ENCODE measurements at regions not wholly inside any gene's neighbourhood (a gene's known extent, or its start where the extent isn't known, plus 50 kb on each side); places are given as distances from the start of the nearest gene placed in this dataset.
"Not testable (repeated sequence)": the region's sequence is repeated elsewhere in the genome, so short reads cannot be mapped to it uniquely, and the experiment has no call there.

- H3K9me3 ChIP-seq (ENCODE audit: control insufficient read depth, low read length); H3K36me3 ChIP-seq (ENCODE audit: control insufficient read depth, insufficient read depth, low read length, severe bottlenecking); H3K4me3 ChIP-seq (ENCODE audit: low read length); H3K9ac ChIP-seq (ENCODE audit: low read length); DNase-seq (ENCODE audit: low read depth); H3K4me1 ChIP-seq (ENCODE audit: control insufficient read depth, insufficient read depth, low read length); H3K27me3 ChIP-seq (replicated peaks; ENCODE audit: control insufficient read depth, insufficient read depth, low read length): not testable (repeated sequence)
Observed at GRCh38 chr17:62239569-62239968, 140.8 kb upstream of the EFCAB3 start.

DNA sequence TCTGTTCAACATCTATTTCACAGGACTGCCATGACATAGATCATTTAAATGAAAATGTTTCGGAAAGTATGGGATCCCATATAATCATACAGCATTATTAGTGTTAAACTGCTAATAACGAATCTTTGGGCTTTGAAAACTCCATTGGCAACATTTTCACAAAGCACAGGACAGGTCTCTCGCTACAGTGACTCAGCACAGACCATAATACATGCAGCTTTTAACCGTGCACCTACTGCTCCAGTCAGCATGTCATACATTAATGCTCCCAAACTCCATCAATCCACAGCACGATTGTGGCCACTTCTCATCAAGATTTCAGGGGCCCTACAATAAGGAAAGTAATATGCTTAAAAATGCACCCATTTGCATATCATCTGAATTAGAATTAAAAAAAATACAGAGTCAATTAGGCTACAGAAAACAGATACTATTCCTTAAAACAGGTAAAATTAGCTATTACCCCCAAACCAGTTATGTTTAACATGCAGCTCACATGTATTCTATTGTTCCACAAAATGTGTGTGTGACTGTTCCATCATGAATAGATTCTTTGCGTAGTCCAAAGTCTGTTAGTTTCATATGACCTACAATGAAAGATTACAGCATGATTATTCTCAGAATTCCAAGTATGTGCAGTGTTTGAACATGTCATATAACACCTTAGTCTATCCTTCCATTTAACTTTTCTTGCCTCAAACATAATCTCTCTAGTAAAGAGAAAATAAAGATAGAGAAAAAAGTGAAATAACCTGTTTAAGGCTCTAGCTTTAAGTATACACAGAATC, 141.6 kb upstream of the EFCAB3 start:
- H3K9ac ChIP-seq (ENCODE audit: low read length); H3K4me3 ChIP-seq (ENCODE audit: low read length); H3K4me1 ChIP-seq (ENCODE audit: control insufficient read depth, insufficient read depth, low read length); H3K36me3 ChIP-seq (ENCODE audit: control insufficient read depth, insufficient read depth, low read length, severe bottlenecking); H3K27me3 ChIP-seq (replicated peaks; ENCODE audit: control insufficient read depth, insufficient read depth, low read length); H3K9me3 ChIP-seq (ENCODE audit: control insufficient read depth, low read length); DNase-seq (ENCODE audit: low read depth): not testable (repeated sequence)

- H3K4me1 ChIP-seq (ENCODE audit: control insufficient read depth, insufficient read depth, low read length); DNase-seq (ENCODE audit: low read depth); H3K9ac ChIP-seq (ENCODE audit: low read length); H3K27me3 ChIP-seq (replicated peaks; ENCODE audit: control insufficient read depth, insufficient read depth, low read length); H3K9me3 ChIP-seq (ENCODE audit: control insufficient read depth, low read length); H3K4me3 ChIP-seq (ENCODE audit: low read length); H3K36me3 ChIP-seq (ENCODE audit: control insufficient read depth, insufficient read depth, low read length, severe bottlenecking): not testable (repeated sequence)
Observed at GRCh38 chr17:62233822-62234481, 146.4 kb upstream of the EFCAB3 start.

DNA sequence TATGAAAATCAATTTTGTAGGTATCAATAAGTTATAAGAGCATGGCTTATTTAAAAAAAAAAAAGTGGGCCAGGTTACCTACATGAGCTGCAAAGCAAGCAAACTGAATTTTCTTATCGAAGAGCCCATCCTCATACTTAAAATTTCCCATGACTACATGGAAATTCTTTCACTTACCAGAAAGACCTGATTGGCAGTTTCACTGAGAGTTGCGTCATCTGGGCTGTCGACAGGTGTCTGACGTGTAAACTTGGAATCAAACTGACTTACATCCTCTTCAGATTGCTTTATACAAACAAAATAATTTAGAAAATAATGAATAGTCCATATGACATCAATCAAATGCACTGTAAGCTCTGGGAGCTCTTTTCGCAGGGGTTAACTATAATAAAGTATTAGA, 149.1 kb upstream of the EFCAB3 start:
- H3K36me3 ChIP-seq (ENCODE audit: control insufficient read depth, insufficient read depth, low read length, severe bottlenecking); DNase-seq (ENCODE audit: low read depth); H3K4me3 ChIP-seq (ENCODE audit: low read length); H3K27me3 ChIP-seq (replicated peaks; ENCODE audit: control insufficient read depth, insufficient read depth, low read length); H3K9me3 ChIP-seq (ENCODE audit: control insufficient read depth, low read length); H3K9ac ChIP-seq (ENCODE audit: low read length); H3K4me1 ChIP-seq (ENCODE audit: control insufficient read depth, insufficient read depth, low read length): not testable (repeated sequence)

- H3K36me3 ChIP-seq (ENCODE audit: control insufficient read depth, insufficient read depth, low read length, severe bottlenecking); H3K4me1 ChIP-seq (ENCODE audit: control insufficient read depth, insufficient read depth, low read length); H3K9me3 ChIP-seq (ENCODE audit: control insufficient read depth, low read length); DNase-seq (ENCODE audit: low read depth); H3K27me3 ChIP-seq (replicated peaks; ENCODE audit: control insufficient read depth, insufficient read depth, low read length); H3K4me3 ChIP-seq (ENCODE audit: low read length); H3K9ac ChIP-seq (ENCODE audit: low read length): not testable (repeated sequence)
Observed at GRCh38 chr17:62226610-62227240, 153.6 kb upstream of the EFCAB3 start.

DNA sequence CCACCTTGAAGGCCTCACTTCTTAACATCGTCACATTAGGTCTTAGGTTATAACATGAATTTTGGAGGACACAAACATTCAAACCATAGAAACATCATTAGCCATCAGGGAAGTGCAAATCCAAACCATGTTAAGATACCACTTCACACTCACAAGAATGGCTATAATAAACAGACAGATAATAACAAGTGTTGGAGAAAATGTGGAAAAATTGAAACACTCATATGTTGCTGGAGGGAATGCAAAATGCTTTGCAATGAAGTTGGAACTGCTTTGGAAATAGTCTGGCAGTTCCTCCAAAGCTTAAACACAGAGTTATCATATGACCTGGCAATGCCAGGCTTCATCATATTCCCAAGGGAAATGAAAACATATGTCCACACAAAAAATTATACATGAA, 156.8 kb upstream of the EFCAB3 start:
- not testable (repeated sequence) for DNase-seq (ENCODE audit: low read depth); H3K4me1 ChIP-seq (ENCODE audit: control insufficient read depth, insufficient read depth, low read length); H3K4me3 ChIP-seq (ENCODE audit: low read length); H3K36me3 ChIP-seq (ENCODE audit: control insufficient read depth, insufficient read depth, low read length, severe bottlenecking); H3K27me3 ChIP-seq (replicated peaks; ENCODE audit: control insufficient read depth, insufficient read depth, low read length); H3K9ac ChIP-seq (ENCODE audit: low read length); H3K9me3 ChIP-seq (ENCODE audit: control insufficient read depth, low read length)

DNA sequence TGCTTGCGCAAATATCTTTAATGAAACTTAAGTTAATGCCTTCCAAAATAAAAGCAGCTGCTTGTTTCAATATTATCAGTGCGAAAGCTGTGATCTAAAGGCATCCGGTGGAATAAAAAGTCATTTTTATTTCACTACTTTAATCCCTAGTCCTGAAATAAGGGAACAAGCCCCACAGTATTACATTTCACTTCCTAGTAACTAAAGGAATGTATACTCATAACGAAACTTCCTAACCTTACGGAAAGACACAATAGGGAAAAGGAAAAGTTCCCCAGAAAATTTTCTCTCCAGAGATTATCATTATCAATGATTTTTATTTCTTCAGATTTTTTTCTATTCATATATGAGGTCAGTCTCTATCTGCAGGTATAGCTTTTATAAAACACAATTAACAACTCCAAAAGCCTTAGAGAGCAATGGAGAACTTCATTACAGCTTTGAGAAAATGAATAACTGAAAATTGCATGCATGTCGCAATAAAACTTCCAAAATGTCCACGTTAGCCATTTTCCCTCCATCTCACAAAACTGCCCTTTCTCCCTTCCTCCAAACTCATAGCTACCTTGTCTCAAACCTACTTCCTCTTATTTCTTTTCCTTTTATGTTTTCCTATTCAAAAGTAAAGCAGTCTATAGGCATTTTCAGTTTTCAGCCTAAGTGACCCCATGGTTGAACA, 154.3 kb upstream of the MED13 start:
- no peaks in the 10 kb centered on the region for H3K27me3 ChIP-seq (replicated peaks; ENCODE audit: control insufficient read depth, insufficient read depth, low read length)
- no peaks in the 10 kb centered on the region for H3K36me3 ChIP-seq (ENCODE audit: control insufficient read depth, insufficient read depth, low read length, severe bottlenecking)
- H3K4me1 ChIP-seq (ENCODE audit: control insufficient read depth, insufficient read depth, low read length): no peaks in the 10 kb centered on the region
- H3K9me3 ChIP-seq (ENCODE audit: control insufficient read depth, low read length): no peaks in the 10 kb centered on the region
- no peak for DNase-seq (ENCODE audit: low read depth)
- H3K4me3 ChIP-seq (ENCODE audit: low read length): no peak overlapping the region
- H3K9ac ChIP-seq (ENCODE audit: low read length): no peak overlapping the region

DNA sequence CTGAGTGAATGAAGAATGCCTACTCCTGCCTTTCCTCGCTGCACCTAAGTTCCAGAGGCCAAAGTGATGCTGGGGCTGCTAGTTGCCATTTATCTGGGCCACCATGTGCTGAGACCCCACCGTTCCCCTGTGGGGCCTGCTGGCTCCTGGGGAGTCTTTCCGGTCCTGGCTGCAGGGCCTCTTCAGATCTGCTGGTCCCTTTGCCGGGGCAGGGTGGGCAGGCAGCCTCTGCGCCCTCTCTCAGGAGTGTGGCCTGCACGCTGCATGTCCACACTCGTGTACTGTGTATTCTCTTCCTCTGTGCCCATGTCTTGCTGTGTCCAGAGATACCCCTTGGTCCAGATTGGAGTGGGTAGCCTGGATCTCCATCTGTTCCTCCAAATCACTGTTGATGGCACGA, 151.8 kb upstream of the MED13 start:
- DNase-seq (ENCODE audit: low read depth): no peak
- Histone ChIP-seq H3K9me3 (ENCODE audit: control insufficient read depth, low read length) (no peaks in the 10 kb centered on the region), H3K9ac (ENCODE audit: low read length) (no peak overlapping the region), H3K4me1 (ENCODE audit: control insufficient read depth, insufficient read depth, low read length) (no peaks in the 10 kb centered on the region), H3K27me3 (replicated peaks; ENCODE audit: control insufficient read depth, insufficient read depth, low read length) (no peaks in the 10 kb centered on the region), H3K36me3 (ENCODE audit: control insufficient read depth, insufficient read depth, low read length, severe bottlenecking) (no peaks in the 10 kb centered on the region), H3K4me3 (ENCODE audit: low read length) (no peak overlapping the region)

DNA sequence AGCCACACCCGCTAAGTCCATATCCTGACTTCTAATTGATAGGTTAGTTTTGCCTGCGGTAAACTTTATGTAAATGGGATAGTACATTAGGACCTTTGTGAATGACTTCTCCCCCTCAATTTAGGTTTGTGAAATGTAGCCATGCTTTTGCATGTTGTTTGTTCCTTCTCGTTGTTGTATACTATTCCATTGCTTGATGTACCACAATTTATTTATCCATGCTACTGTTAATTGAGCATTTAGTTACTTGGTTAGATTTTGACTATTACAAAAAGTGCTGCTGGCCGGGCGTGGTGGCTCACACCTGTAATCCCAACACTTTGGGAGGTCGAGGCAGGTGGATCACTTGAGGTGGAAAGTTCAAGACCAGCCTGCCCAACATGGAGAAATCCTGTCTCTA, 150.8 kb upstream of the MED13 start:
- not testable (repeated sequence) for DNase-seq (ENCODE audit: low read depth); H3K4me1 ChIP-seq (ENCODE audit: control insufficient read depth, insufficient read depth, low read length); H3K36me3 ChIP-seq (ENCODE audit: control insufficient read depth, insufficient read depth, low read length, severe bottlenecking); H3K4me3 ChIP-seq (ENCODE audit: low read length); H3K9me3 ChIP-seq (ENCODE audit: control insufficient read depth, low read length); H3K9ac ChIP-seq (ENCODE audit: low read length); H3K27me3 ChIP-seq (replicated peaks; ENCODE audit: control insufficient read depth, insufficient read depth, low read length)

- H3K9ac ChIP-seq (ENCODE audit: low read length): no peak overlapping the region
- DNase-seq (ENCODE audit: low read depth): no peak
- H3K4me1 ChIP-seq (ENCODE audit: control insufficient read depth, insufficient read depth, low read length): peaks cover 4% of the 10 kb centered on the region
- H3K9me3 ChIP-seq (ENCODE audit: control insufficient read depth, low read length): peaks cover 3% of the 10 kb centered on the region
- H3K36me3 ChIP-seq (ENCODE audit: control insufficient read depth, insufficient read depth, low read length, severe bottlenecking): no peaks in the 10 kb centered on the region
- no peak overlapping the region for H3K4me3 ChIP-seq (ENCODE audit: low read length)
- H3K27me3 ChIP-seq (replicated peaks; ENCODE audit: control insufficient read depth, insufficient read depth, low read length): no peaks in the 10 kb centered on the region
Observed at GRCh38 chr17:62206550-62206949, 141.5 kb upstream of the MED13 start.

DNA sequence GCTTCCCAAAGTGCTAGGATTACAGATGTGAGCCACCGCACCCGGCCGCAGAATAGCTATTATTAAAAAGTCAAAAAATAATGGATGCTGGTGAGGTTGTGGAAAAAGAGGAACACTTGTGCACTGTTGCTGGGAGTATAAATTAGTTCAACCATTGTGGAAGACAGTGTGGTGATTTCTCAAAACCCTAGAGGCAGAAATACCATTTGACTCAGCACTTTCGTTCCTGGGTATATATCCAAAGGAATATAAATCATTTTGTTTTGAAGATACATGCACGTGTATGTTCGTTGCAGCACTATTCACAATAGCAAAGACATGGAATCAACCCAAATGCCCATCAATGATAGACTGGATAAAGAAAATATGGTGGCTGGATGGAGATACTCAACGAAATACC, 132.1 kb upstream of the MED13 start:
- H3K4me3 ChIP-seq (ENCODE audit: low read length); H3K9ac ChIP-seq (ENCODE audit: low read length); H3K9me3 ChIP-seq (ENCODE audit: control insufficient read depth, low read length); H3K27me3 ChIP-seq (replicated peaks; ENCODE audit: control insufficient read depth, insufficient read depth, low read length); H3K36me3 ChIP-seq (ENCODE audit: control insufficient read depth, insufficient read depth, low read length, severe bottlenecking); H3K4me1 ChIP-seq (ENCODE audit: control insufficient read depth, insufficient read depth, low read length); DNase-seq (ENCODE audit: low read depth): not testable (repeated sequence)

Data from adipocyte (in vitro differentiated cells).